SK-N-SH treated with all-trans-retinoic acid at 6 μM for 48 hours (cell line): ENCODE measurements at regions not wholly inside any gene's neighbourhood (a gene's known extent, or its start where the extent isn't known, plus 50 kb on each side); places are given as distances from the start of the nearest gene placed in this dataset.

Source experiments
- ESRRG ChIP-seq: fragments of 250-450 bp; sonication (Bioruptor Pico); IDR thresholded peaks from 2 replicates; pipeline ENCODE4 v1.6.1; 2021; ENCODE audit warnings: mild to moderate bottlenecking
- RARB ChIP-seq: fragments of 250-450 bp; sonication (Bioruptor Pico); IDR thresholded peaks from 2 replicates; pipeline ENCODE4 v1.8.0; 2021; ENCODE audit warnings: mild to moderate bottlenecking, moderate library complexity
- TOX ChIP-seq: fragments of 250-450 bp; sonication (Bioruptor Pico); IDR thresholded peaks from 2 replicates; pipeline ENCODE4 v1.8.0; 2021; ENCODE audit warnings: mild to moderate bottlenecking, moderate library complexity, borderline replicate concordance
- ZFP30 ChIP-seq: fragments of 450-650 bp; formaldehyde crosslinking; IDR thresholded peaks from 2 replicates; pipeline ENCODE4 v1.5.0; 2022; ENCODE audit warnings: mild to moderate bottlenecking, moderate library complexity
- TF ChIP-seq, protein P1 (sequence below): fragments of 250-450 bp; sonication (Bioruptor Pico); IDR thresholded peaks from 2 replicates; pipeline ENCODE4 v1.8.0; 2020; ENCODE audit warnings: mild to moderate bottlenecking, moderate library complexity, borderline replicate concordance

DNA sequence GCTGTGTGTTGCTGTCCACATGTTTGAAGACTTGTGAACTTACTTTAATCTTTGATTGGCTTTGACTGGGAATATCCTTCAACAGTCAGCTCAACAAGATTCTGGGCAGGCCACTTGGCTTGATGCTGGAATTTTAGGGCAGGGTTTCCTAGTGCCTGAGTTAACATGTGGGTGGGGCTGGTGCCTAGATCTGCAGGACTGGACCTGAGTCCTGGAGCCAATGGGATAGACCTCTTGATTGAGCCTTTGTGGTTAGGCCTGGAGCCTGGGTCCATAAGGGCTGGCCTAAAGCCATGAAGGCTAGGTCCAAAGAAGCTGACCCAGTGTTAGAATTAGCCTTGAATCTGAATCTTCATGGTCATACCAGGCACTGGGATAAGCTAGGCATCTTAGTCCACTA is 757.1 kb upstream of the ADGRL3 start:
- TF ChIP-seq, protein P1, sequence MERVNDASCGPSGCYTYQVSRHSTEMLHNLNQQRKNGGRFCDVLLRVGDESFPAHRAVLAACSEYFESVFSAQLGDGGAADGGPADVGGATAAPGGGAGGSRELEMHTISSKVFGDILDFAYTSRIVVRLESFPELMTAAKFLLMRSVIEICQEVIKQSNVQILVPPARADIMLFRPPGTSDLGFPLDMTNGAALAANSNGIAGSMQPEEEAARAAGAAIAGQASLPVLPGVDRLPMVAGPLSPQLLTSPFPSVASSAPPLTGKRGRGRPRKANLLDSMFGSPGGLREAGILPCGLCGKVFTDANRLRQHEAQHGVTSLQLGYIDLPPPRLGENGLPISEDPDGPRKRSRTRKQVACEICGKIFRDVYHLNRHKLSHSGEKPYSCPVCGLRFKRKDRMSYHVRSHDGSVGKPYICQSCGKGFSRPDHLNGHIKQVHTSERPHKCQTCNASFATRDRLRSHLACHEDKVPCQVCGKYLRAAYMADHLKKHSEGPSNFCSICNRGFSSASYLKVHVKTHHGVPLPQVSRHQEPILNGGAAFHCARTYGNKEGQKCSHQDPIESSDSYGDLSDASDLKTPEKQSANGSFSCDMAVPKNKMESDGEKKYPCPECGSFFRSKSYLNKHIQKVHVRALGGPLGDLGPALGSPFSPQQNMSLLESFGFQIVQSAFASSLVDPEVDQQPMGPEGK (CRISPR knock-in tag): no peak
- no peak for TF ChIP-seq ESRRG
- no peak for TF ChIP-seq TOX
- TF ChIP-seq ZFP30: no peak
- no peak for TF ChIP-seq RARB
